ENCODE measurements at regions not wholly inside any gene's neighbourhood (a gene's known extent, or its start where the extent isn't known, plus 50 kb on each side); places are given as distances from the start of the nearest gene placed in this dataset.

DNA sequence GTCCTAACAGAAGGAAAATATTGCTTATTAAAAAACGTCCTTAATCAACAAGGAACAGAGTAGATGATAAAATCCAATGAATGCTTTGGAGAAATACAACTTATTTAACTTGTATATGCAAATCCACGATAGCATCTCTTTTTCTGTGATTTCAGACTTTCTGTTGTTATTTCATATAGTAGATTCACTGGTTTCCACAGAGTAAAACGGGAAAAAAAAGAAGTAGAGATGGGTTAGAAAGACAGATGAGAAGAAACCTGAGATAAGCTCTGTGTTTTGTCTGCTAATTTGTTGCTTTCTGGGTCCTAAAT lies 447.7 kb downstream of the RERGL start:
- TF ChIP-seq, protein P1, sequence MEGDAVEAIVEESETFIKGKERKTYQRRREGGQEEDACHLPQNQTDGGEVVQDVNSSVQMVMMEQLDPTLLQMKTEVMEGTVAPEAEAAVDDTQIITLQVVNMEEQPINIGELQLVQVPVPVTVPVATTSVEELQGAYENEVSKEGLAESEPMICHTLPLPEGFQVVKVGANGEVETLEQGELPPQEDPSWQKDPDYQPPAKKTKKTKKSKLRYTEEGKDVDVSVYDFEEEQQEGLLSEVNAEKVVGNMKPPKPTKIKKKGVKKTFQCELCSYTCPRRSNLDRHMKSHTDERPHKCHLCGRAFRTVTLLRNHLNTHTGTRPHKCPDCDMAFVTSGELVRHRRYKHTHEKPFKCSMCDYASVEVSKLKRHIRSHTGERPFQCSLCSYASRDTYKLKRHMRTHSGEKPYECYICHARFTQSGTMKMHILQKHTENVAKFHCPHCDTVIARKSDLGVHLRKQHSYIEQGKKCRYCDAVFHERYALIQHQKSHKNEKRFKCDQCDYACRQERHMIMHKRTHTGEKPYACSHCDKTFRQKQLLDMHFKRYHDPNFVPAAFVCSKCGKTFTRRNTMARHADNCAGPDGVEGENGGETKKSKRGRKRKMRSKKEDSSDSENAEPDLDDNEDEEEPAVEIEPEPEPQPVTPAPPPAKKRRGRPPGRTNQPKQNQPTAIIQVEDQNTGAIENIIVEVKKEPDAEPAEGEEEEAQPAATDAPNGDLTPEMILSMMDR (conservative IDR thresholded peaks at IDR 0.05; ENCODE audit: low read length), result peak; percentile 43; the same call in 1 of the 2 replicates
- TF ChIP-seq EZH2phosphoT487 (IDR thresholded peaks at IDR 0.05; ENCODE audit: borderline replicate concordance, low read depth, low read length), result no peak
